Daoy (cell line): ENCODE measurements at regions not wholly inside any gene's neighbourhood (a gene's known extent, or its start where the extent isn't known, plus 50 kb on each side); places are given as distances from the start of the nearest gene placed in this dataset.

Experiments used
- DNase-seq: peaks from one replicate; pipeline ENCODE4 v3.0.0-alpha.2; 2015; ENCODE audit warnings: low read depth

- peak; percentile 25 for DNase-seq
Measured at GRCh38 chr5:158162026-158162425, 303.1 kb upstream of the CLINT1 start.

- no peak for DNase-seq
Measured at GRCh38 chr5:158159621-158160020, 300.7 kb upstream of the CLINT1 start.

GRCh38 chr5:158155811-158156505, 297.0 kb upstream of the CLINT1 start:
- DNase-seq = no peak

GRCh38 chr5:158155067-158155466, 296.1 kb upstream of the CLINT1 start:
- DNase-seq = no peak

GRCh38 chr5:158154226-158155005, 295.5 kb upstream of the CLINT1 start:
- peak; percentile 91 for DNase-seq

DNA sequence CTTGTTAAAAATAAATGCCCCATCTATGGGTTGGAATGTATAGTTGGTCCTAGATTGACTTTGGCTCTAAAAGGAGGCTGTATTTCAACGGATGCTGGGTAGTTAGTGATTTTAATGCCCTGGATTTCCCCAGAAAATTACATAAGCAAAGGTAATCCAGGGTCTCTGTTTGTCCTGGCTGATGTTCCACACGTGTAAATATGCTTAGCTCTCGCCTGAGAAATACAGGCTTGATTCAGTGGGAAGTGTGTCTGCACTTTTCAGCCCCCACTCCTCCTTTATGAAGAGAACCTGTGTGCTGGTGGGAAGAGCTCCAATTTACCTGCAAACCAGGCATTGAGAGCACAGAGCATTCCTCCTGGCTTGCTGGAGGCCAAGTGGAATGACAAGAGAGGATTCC, 294.6 kb upstream of the CLINT1 start:
- DNase-seq = no peak

DNA sequence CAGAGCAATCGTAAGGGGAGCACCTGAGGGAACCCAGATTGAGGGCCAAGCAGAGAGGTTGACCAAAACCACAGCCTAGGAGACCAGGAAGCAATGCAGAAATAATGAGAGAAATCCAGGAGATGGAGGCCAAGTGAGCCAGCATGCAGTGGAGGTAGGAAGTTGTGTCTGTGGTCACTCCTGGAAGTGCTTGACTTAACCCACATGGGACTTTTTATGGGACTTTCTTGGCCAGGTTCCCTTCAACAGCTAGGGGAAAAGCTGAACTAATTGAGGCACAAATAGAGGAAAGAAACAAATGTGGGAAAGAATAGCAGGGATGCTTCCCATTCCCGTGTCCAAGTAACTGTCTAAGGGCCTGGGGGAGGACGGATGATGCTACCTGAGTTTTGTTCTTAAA, 293.2 kb upstream of the CLINT1 start:
- DNase-seq = peak; percentile 29

- DNase-seq = no peak
Measured at GRCh38 chr5:158147227-158147626, 288.3 kb upstream of the CLINT1 start.

GRCh38 chr5:158145827-158146226, 286.9 kb upstream of the CLINT1 start:
- DNase-seq = no peak

- DNase-seq = no peak
Measured at GRCh38 chr5:158143081-158143480, 284.1 kb upstream of the CLINT1 start.

DNA sequence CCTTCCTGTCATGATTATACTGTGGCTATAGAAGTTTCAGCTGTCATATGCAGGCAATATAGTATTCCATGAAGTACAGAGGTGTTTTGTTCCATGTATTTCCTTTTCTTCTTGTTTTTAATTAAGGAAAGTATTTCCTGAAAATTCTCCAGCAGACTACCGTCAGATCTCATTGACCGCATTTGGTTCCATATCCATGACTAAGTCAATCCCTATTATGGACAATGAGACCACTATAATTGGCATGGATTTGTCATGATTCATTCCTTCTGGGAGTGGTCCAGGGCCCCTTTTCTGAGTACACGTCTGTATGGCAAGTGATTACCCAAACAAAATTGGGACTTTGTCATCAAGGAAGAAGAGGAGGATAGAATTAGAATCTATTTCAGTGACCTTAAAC, 283.2 kb upstream of the CLINT1 start:
- DNase-seq = no peak

- DNase-seq = peak; percentile 56
Measured at GRCh38 chr5:158140120-158140731, 281.3 kb upstream of the CLINT1 start.

- peak; percentile 36 for DNase-seq
Measured at GRCh38 chr5:158139161-158139560, 280.2 kb upstream of the CLINT1 start.

DNA sequence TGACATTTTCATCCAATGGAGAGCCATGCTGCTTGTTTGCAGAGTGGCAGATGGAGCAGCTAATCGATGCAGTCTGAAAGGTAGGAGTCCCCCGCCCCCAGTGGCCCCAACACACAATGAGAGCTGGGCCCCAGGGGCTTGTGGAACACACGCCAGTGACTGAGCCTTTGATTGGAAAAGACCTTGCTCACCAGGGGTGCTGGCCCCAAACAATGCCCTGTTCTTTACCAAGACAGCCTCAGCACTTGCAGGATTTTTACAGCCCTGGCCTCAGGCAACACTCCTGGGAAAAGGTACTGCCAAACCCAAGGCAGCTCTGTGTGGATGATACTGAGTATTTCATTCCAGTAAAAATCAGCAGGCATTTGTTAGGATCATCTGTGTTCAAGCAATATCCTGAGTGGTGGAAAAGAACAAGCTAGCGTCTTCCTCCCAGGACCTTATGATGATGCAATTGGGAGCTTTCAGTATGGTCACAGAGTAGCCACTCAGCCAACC, 276.8 kb upstream of the CLINT1 start:
- no peak for DNase-seq

DNA sequence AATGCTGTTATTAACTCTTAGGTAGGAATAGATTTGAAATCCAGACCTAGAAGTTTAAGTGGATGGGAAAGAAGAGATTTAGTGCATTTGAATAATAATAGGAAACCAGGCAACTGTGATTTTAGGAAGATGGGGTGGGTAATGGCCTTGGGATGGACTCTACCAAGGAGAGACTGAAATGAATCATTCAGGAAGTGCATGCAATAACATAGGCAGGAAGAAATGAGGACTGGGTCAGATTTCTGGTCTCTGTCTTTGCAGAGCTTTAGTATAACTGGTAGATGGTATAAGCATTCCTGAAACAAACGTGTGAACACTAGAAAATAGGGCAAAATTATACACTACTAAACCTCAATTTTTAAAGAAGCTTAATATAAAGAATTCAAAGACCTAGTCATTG, 274.4 kb upstream of the CLINT1 start:
- no peak for DNase-seq

- no peak for DNase-seq
Measured at GRCh38 chr5:158127536-158127935, 268.6 kb upstream of the CLINT1 start.

- no peak for DNase-seq
Measured at GRCh38 chr5:158126442-158127405, 267.8 kb upstream of the CLINT1 start.

- no peak for DNase-seq
Measured at GRCh38 chr5:158124606-158125316, 265.8 kb upstream of the CLINT1 start.

GRCh38 chr5:158123595-158123994, 264.6 kb upstream of the CLINT1 start:
- DNase-seq = no peak

- DNase-seq = no peak
Measured at GRCh38 chr5:158121678-158122077, 262.7 kb upstream of the CLINT1 start.

DNA sequence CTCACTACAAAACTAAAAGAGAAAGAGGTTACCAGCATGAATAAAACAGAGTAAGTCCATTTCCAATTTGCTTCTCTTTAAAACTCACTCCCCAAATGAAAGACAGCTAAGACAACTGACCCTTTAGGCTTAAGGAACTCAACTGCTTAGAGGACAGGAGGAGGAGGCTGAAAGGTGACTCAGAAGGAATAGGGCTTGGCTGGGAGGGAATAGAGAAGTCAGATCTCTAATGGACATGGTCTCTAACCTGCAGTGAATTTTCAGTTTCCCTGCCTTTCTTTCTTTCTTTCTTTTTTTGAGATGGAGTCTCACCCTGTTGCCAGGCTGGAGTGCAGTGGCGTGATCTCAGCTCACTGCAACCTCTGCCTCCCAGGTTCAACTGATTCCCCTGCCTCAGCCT, 261.8 kb upstream of the CLINT1 start:
- DNase-seq = peak; percentile 25
